ENCODE measurements at regions not wholly inside any gene's neighbourhood (a gene's known extent, or its start where the extent isn't known, plus 50 kb on each side); places are given as distances from the start of the nearest gene placed in this dataset.
"Not testable (repeated sequence)": the region's sequence is repeated elsewhere in the genome, so short reads cannot be mapped to it uniquely, and the experiment has no call there.

GRCh38 chr13:54829391-54830068 is 1800.9 kb downstream of the OLFM4 start:
- H3K27ac ChIP-seq (ENCODE audit: low read length in 2 of 2); ATAC-seq (ENCODE audit: low read depth); H2AFZ ChIP-seq (ENCODE audit: insufficient read depth, low read depth, low read length, poor library complexity, severe bottlenecking); H3K4me3 ChIP-seq (ENCODE audit: control extremely low read depth in 1 of 5, extremely low read depth in 1 of 5, insufficient read depth in 1 of 5, low read depth in 2 of 5, low read length in 4 of 5); H3K27me3 ChIP-seq (replicated peaks in 1 of 4; ENCODE audit: control extremely low read depth in 1 of 4, control insufficient read depth in 3 of 4, insufficient read depth in 4 of 4, low read length in 3 of 4); H4K20me1 ChIP-seq (ENCODE audit: control insufficient read depth, insufficient read depth, low read length, poor library complexity, severe bottlenecking); H3K79me2 ChIP-seq (ENCODE audit: control insufficient read depth, insufficient read depth, low read length); CTCF ChIA-PET; DNase-seq; H3K4me1 Mint-ChIP-seq; H3K4me3 Mint-ChIP-seq; H3K4me2 ChIP-seq (replicated peaks; ENCODE audit: low read depth, low read length, poor library complexity, severe bottlenecking); H3K9me3 ChIP-seq (ENCODE audit: control extremely low read depth in 1 of 3, control insufficient read depth in 2 of 3, insufficient read depth in 1 of 3, low read length in 2 of 3); H3K4me1 ChIP-seq (ENCODE audit: control insufficient read depth in 2 of 2, insufficient read depth in 2 of 2, low read length in 2 of 2); POLR2A ChIA-PET; intact Hi-C loops (cut with micrococcal nuclease); H3K9ac ChIP-seq (ENCODE audit: low read length); H3K36me3 ChIP-seq (replicated peaks in 1 of 2; ENCODE audit: control extremely low read depth in 1 of 2, control insufficient read depth in 1 of 2, extremely low read depth in 1 of 2, insufficient read depth in 2 of 2, low read length in 1 of 2); H3K27ac Mint-ChIP-seq; H3K27me3 Mint-ChIP-seq: not testable (repeated sequence)
- WGBS (ENCODE audit: insufficient coverage) = 94% methylated on average over 20 of the region's 28 CpGs
- peaks cover 10% of the 10 kb centered on the region for H3K9me3 Mint-ChIP-seq (ENCODE audit: insufficient read depth)

GRCh38 chr13:54836273-54836672 is 1807.7 kb downstream of the OLFM4 start:
- Histone ChIP-seq H3K79me2 (ENCODE audit: control insufficient read depth, insufficient read depth, low read length) (no peaks in the 10 kb centered on the region), H4K20me1 (ENCODE audit: control insufficient read depth, insufficient read depth, low read length, poor library complexity, severe bottlenecking) (no peaks in the 10 kb centered on the region), H3K9ac (ENCODE audit: low read length) (no peak overlapping the region), H3K36me3 (replicated peaks in 1 of 2; ENCODE audit: control extremely low read depth in 1 of 2, control insufficient read depth in 1 of 2, extremely low read depth in 1 of 2, insufficient read depth in 2 of 2, low read length in 1 of 2) (no peaks in the 10 kb centered on the region), H3K4me3 (ENCODE audit: control extremely low read depth in 1 of 5, extremely low read depth in 1 of 5, insufficient read depth in 1 of 5, low read depth in 2 of 5, low read length in 4 of 5) (no peak overlapping the region), H3K9me3 (ENCODE audit: control extremely low read depth in 1 of 3, control insufficient read depth in 2 of 3, insufficient read depth in 1 of 3, low read length in 2 of 3) (no peaks in the 10 kb centered on the region), H3K4me2 (replicated peaks; ENCODE audit: low read depth, low read length, poor library complexity, severe bottlenecking) (no peak overlapping the region), H3K4me1 (ENCODE audit: control insufficient read depth in 2 of 2, insufficient read depth in 2 of 2, low read length in 2 of 2) (no peaks in the 10 kb centered on the region), H3K27me3 (replicated peaks in 1 of 4; ENCODE audit: control extremely low read depth in 1 of 4, control insufficient read depth in 3 of 4, insufficient read depth in 4 of 4, low read length in 3 of 4) (no peaks in the 10 kb centered on the region), H3K27ac (ENCODE audit: low read length in 2 of 2) (no peak overlapping the region), H2AFZ (ENCODE audit: insufficient read depth, low read depth, low read length, poor library complexity, severe bottlenecking) (no peak overlapping the region)
- Mint-ChIP-seq H3K9me3 (ENCODE audit: insufficient read depth) (no peaks in the 10 kb centered on the region), H3K4me3 (no peak overlapping the region), H3K27me3 (no peaks in the 10 kb centered on the region), H3K4me1 (no peaks in the 10 kb centered on the region), H3K27ac (no peak overlapping the region)
- ATAC-seq (ENCODE audit: low read depth) (no peak), DNase-seq (no peak)
- ChIA-PET CTCF (no interaction called here), POLR2A (no interaction called here)
- no peak for TF ChIP-seq EZH2 (IDR thresholded peaks at IDR 0.05; ENCODE audit: borderline replicate concordance, insufficient read depth, low read depth, low read length, poor library complexity, severe bottlenecking)
- no peak for TF ChIP-seq CTCF (IDR thresholded peaks at IDR 0.05)
- intact Hi-C loops (cut with micrococcal nuclease) = no loop called here
- 78% methylated on average over 2 of the region's 4 CpGs for WGBS (ENCODE audit: insufficient coverage)

Data from B cell (primary cell).